ENCODE measurements at regions not wholly inside any gene's neighbourhood (a gene's known extent, or its start where the extent isn't known, plus 50 kb on each side); places are given as distances from the start of the nearest gene placed in this dataset.

DNA sequence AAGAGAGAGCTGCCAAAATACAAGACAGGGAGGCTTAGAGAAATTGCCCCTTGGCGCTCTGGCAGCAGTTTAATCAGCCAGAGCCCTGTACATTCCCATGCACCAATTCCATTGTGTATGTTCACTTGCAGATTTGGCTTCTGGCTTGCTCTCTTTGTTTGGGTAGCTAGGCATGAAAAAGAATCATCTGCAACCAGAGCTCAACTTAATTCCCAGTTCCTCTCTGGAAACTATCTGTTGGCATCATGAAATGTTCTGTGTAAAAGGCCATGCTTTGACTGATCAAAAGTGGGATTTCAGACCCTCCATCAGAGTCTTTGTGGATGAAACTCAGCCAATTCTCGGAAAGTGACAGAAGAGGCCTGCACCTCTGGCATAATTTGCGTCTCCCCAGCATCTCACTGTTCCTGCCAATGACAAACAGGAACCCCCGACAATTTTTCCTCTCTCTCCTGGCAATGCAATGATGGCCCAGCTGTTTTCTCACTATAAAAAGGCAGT lies 53.8 kb upstream of the RAD23B start:
- Histone ChIP-seq H3K27ac (ENCODE audit: poor library complexity, severe bottlenecking) (no peak overlapping the region), H3K27me3 (ENCODE audit: insufficient read depth, poor library complexity, severe bottlenecking) (no peaks in the 10 kb centered on the region), H3K4me1 (ENCODE audit: insufficient read depth, poor library complexity, severe bottlenecking) (no peaks in the 10 kb centered on the region), H3K36me3 (ENCODE audit: low read depth) (no peaks in the 10 kb centered on the region), H3K4me3 (ENCODE audit: severe bottlenecking) (no peak overlapping the region), H3K9me3 (ENCODE audit: severe bottlenecking) (no peaks in the 10 kb centered on the region)
- ATAC-seq (ENCODE audit: low read depth) (no peak), DNase-seq (ENCODE audit: low spot score) (no peak)
- TF ChIP-seq, protein P1, sequence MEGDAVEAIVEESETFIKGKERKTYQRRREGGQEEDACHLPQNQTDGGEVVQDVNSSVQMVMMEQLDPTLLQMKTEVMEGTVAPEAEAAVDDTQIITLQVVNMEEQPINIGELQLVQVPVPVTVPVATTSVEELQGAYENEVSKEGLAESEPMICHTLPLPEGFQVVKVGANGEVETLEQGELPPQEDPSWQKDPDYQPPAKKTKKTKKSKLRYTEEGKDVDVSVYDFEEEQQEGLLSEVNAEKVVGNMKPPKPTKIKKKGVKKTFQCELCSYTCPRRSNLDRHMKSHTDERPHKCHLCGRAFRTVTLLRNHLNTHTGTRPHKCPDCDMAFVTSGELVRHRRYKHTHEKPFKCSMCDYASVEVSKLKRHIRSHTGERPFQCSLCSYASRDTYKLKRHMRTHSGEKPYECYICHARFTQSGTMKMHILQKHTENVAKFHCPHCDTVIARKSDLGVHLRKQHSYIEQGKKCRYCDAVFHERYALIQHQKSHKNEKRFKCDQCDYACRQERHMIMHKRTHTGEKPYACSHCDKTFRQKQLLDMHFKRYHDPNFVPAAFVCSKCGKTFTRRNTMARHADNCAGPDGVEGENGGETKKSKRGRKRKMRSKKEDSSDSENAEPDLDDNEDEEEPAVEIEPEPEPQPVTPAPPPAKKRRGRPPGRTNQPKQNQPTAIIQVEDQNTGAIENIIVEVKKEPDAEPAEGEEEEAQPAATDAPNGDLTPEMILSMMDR (IDR thresholded peaks at IDR 0.05; ENCODE audit: poor library complexity, severe bottlenecking): no peak
